Frontal cortex (tissue), 3 donors: ENCODE measurements at regions not wholly inside any gene's neighbourhood (a gene's known extent, or its start where the extent isn't known, plus 50 kb on each side); places are given as distances from the start of the nearest gene placed in this dataset.
A peak's percentile ranks its signal among the peaks of the same experiment; 100 is the strongest.

Source experiments
- DNase-seq, 2 donors: peaks; one replicate each; pipeline ENCODE4 v3.0.0; 2012; ENCODE audit warnings: low spot score in 2 of 2
- FAIRE-seq: peaks from 2 replicates; lab custom pipeline; 2012; peaks lifted over from hg19 to GRCh38; lab: Jason Lieb, UNC
- donor health status: control.
- donor health status: control.
- donor health status: control.

GRCh38 chr16:18069683-18070082 is 266.9 kb downstream of the NPIPA8 start:
- DNase-seq (no peak), FAIRE-seq (no peak)

- DNase-seq (no peak), FAIRE-seq (no peak)
Observed at GRCh38 chr16:18068477-18068876, 268.1 kb downstream of the NPIPA8 start.

- FAIRE-seq (no peak), DNase-seq (no peak)
Observed at GRCh38 chr16:18062713-18063112, 273.8 kb downstream of the NPIPA8 start.

- no peak for DNase-seq
- no peak for FAIRE-seq
Observed at GRCh38 chr16:18060351-18060750, 276.2 kb downstream of the NPIPA8 start.

- no peak for FAIRE-seq
- no peak for DNase-seq
Observed at GRCh38 chr16:18059577-18059976, 277.0 kb downstream of the NPIPA8 start.

- DNase-seq (no peak), FAIRE-seq (no peak)
Observed at GRCh38 chr16:18059089-18059488, 277.4 kb downstream of the NPIPA8 start.

GRCh38 chr16:18055411-18055916 is 281.1 kb downstream of the NPIPA8 start:
- no peak for DNase-seq
- FAIRE-seq = no peak

- FAIRE-seq = no peak
- no peak for DNase-seq
Observed at GRCh38 chr16:18050777-18051176, 285.8 kb downstream of the NPIPA8 start.

- FAIRE-seq = no peak
- no peak for DNase-seq
Observed at GRCh38 chr16:18050234-18050633, 286.3 kb downstream of the NPIPA8 start.

GRCh38 chr16:18049547-18050133 is 286.9 kb downstream of the NPIPA8 start:
- DNase-seq = no peak
- FAIRE-seq = no peak

GRCh38 chr16:18048853-18049546 is 287.5 kb downstream of the NPIPA8 start:
- no peak for FAIRE-seq
- DNase-seq = no peak

GRCh38 chr16:18047761-18048160 is 288.8 kb downstream of the NPIPA8 start:
- DNase-seq = no peak
- peak; percentile 57 for FAIRE-seq

- FAIRE-seq (no peak), DNase-seq (no peak)
Observed at GRCh38 chr16:18045356-18045755, 291.2 kb downstream of the NPIPA8 start.

GRCh38 chr16:18041864-18042834 is 294.4 kb downstream of the NPIPA8 start:
- DNase-seq = no peak
- FAIRE-seq = no peak

GRCh38 chr16:18039931-18040330 is 296.6 kb downstream of the NPIPA8 start:
- FAIRE-seq (no peak), DNase-seq (no peak)

- DNase-seq = no peak
- FAIRE-seq = no peak
Observed at GRCh38 chr16:18037051-18037450, 299.5 kb downstream of the NPIPA8 start.

- FAIRE-seq (no peak), DNase-seq (no peak)
Observed at GRCh38 chr16:18024611-18025010, 311.9 kb downstream of the NPIPA8 start.

- DNase-seq (no peak), FAIRE-seq (no peak)
Observed at GRCh38 chr16:18018376-18018775, 318.2 kb downstream of the NPIPA8 start.

GRCh38 chr16:18013863-18014262 is 322.7 kb downstream of the NPIPA8 start:
- FAIRE-seq = no peak
- DNase-seq = no peak

- no peak for FAIRE-seq
- no peak for DNase-seq
Observed at GRCh38 chr16:18008356-18008755, 328.2 kb downstream of the NPIPA8 start.

GRCh38 chr16:18003033-18003432 is 333.5 kb downstream of the NPIPA8 start:
- DNase-seq (no peak), FAIRE-seq (no peak)
